Stomach (tissue), 4 donors: ENCODE measurements at regions not wholly inside any gene's neighbourhood (a gene's known extent, or its start where the extent isn't known, plus 50 kb on each side); places are given as distances from the start of the nearest gene placed in this dataset.

Source experiments
- CTCF ChIP-seq, 7 experiments: fragments of 450-650 bp in 4 of 7; fragments of 200-600 bp in 3 of 7; sonication (generic) in 3 of 7; IDR thresholded peaks; one replicate each; pipeline ENCODE4 v1.5.1; 2016 to 2019; ENCODE audit warnings: antibody characterized with exemption in 7 of 7, control low read depth in 2 of 7, mild to moderate bottlenecking in 1 of 7
- POLR2A ChIP-seq, 4 donors: fragments of 450-650 bp; IDR thresholded peaks; one replicate each; pipeline ENCODE4 v1.6.1; 2016; ENCODE audit warnings: antibody characterized with exemption in 4 of 4, control low read depth in 2 of 4, mild to moderate bottlenecking in 1 of 4, moderate library complexity in 1 of 4

GRCh38 chr2:30048636-30049175 lies 98.1 kb upstream of the YPEL5 start:
- TF ChIP-seq CTCF (IDR thresholded peaks at IDR 0.05), result no peak
- TF ChIP-seq POLR2A (IDR thresholded peaks at IDR 0.05), result no peak
